Stimulated activated CD4-positive, alpha-beta T cell treated with anti-CD3 and anti-CD28 coated beads, Interleukin-2, amount 100 ng/mL, for 24 hours (primary cell): ENCODE measurements at regions not wholly inside any gene's neighbourhood (a gene's known extent, or its start where the extent isn't known, plus 50 kb on each side); places are given as distances from the start of the nearest gene placed in this dataset.
"Not testable (repeated sequence)": the region's sequence is repeated elsewhere in the genome, so short reads cannot be mapped to it uniquely, and the experiment has no call there.

ENCODE experiments used
- DNase-seq, 2 donors: peaks; one replicate each; pipeline ENCODE4 v3.0.0-alpha.2; 2020

DNA sequence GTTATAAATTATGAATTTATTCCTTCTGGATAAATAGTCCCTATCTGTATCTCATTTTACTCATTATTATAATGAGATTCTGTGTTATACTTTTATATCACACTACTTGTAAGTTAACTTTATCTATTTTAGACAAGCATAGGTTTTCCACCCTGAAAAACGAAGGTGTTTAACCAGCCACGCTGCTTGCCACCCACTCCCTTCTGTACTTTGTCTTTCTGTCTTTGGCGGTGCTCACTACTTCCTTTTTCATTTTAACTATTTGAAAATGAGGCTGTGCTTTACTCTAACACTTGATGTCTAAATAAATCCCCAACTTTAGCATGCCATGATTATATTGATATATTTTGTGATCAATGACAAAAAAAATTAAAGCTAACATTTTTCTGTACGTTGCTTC is 952.9 kb downstream of the DNAJB9 start:
- no peak for DNase-seq

DNA sequence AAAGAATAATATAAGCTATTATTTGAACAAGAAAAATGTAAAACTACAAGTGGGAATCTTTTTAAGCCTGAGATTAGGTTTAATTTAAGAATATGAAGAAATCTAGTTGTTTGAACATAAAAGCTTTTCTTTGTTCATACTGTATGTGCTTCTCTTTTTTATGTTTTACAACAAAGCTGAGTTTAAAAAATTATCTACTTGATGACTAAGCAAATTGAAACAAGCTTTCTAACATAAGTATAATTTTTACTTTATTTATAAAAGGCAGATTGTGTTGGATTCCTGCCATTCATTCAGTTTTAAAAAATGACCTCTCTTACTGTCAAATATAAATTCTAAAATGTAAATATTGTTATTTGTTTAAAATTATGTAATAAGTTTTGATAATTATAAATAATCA is 958.2 kb downstream of the DNAJB9 start:
- no peak for DNase-seq

DNA sequence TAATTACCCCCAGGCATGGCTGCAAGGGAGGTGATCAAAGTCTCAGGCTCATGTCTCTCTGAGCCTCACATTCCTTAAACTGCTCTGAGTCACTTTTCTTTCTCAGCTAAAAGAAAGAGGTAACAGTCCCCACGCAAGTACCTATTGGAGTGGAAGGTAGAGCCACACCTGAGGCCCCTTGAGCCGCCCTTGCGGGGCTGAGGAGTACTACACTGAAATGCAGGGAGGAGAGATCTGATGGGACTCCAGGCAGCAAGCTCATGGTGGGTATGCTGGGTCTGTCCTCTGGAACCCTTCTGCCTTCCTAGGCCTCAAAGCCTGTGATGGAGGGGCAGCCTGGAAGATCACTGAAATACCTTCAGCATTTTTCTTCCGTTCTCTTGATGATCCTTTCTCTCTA is 960.0 kb downstream of the DNAJB9 start:
- no peak for DNase-seq

DNA sequence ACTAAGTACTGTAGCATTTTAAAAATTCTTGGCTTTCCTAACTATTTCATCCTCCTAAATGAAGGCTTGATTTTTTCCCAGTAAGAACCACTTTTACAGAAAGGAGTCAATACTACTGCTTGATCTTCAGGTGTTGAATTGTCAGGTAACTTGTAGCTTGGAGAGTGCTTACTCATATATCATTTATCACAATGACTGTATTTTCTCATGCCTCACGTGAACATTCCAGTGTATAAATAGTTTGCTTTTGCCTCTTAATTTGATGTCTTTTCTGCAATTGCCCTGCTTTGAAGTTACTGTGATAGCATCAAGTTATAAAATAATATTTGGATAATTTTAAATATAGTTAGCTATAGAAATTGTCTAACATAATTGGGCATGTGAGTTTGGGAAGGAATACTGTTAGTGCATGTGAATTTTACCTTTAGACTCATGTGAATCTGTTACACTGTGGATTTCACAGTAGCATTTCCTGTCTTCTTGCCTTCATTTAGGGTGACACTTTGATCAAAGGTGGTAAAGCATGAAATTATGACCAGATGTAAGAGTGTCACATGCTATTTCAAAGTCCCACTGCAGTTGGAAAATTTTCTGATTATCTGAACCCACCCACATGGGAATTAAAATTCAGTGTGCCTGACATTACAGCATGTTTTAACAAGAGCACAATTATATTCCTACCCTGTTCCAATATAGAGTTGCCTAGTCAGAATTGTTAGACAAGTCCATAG is 962.8 kb downstream of the DNAJB9 start:
- DNase-seq = no peak

- DNase-seq = no peak
Measured at GRCh38 chr7:109545686-109546085, 976.0 kb downstream of the DNAJB9 start.

DNA sequence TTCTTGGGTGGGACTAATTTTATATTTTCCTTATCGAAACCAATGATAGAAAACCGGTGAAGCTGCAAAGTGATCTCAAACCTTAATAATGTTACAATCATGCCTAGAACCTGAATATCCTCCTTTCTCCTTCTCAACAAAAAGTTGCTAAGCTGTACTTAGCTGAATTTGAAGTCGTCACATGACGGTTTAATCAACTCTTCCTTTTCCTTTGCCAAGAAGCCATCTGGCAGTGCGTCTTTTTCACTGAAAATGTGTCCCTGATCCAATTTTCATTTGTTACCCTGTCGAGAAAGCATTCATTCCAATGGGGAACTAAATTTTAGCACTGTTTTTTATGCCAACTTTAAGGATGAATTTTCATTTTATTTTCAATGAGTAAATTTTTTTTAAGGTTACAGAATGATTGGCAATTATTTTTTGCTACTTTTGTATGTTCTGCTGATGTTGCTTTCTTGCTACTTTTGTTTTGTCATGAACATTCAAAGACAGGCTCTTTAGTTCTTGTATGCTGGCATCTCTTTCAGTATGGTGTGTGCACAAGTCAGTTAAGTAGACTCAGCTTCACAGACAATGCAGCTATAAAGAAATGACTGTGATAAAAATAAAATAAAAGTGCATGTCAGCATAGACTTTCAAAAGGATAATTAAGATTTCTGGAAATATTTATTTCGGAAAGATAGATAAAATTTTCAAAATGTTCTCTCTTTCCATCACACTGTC is 980.0 kb downstream of the DNAJB9 start:
- DNase-seq = no peak

- DNase-seq = no peak
Measured at GRCh38 chr7:109552017-109552416, 982.3 kb downstream of the DNAJB9 start.

- no peak for DNase-seq
Measured at GRCh38 chr7:109577265-109577664, 1007.6 kb downstream of the DNAJB9 start.

GRCh38 chr7:109579901-109580300 is 1010.2 kb downstream of the DNAJB9 start:
- DNase-seq = no peak

DNA sequence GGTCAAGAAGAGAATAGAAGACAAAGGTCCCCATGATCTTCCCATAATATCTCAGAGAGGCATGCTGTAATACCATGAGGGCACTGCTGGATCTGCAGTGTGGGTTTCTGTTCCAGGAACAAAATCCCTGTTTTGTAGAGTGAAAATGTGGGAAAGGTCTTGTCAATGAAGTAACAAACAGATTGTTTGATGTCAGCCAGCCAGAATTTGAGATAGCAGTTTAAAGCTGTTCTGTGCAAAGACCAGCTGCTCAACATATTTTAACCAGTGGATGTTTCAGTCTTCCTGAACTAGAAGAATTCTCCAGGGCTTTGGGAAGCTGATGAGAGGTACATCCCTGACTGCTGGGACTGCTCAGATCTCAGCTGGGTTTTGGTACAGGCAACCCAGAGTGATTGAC is 1012.5 kb downstream of the DNAJB9 start:
- no peak for DNase-seq

GRCh38 chr7:109596948-109597347 is 1027.3 kb downstream of the DNAJB9 start:
- DNase-seq = not testable (repeated sequence)

GRCh38 chr7:109611656-109612055 is 1042.0 kb downstream of the DNAJB9 start:
- no peak for DNase-seq

DNA sequence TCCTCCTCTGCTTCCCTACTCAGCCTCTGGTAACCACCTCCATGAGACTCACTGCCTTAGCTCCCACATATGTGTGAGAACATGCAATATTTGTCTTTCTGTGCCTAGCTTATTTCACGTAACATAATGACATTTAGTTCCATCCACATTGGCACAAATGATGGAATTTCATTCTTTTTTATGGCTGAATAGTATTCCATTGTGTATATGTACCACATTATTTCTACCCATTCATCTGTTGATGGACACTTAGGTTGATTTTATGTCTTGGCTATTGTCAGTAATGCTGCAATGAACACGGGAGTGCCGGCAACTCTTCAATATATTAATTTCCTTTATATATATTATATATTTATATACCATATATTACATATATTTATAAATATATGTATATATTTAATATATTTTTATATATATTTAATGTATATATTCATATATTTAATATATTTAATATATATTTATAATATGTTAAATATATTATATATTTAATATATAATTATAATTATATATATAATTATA is 1046.9 kb downstream of the DNAJB9 start:
- DNase-seq = no peak

- DNase-seq = no peak
Measured at GRCh38 chr7:109622320-109622719, 1052.6 kb downstream of the DNAJB9 start.

GRCh38 chr7:109632890-109633289 is 1063.2 kb downstream of the DNAJB9 start:
- not testable (repeated sequence) for DNase-seq

- no peak for DNase-seq
Measured at GRCh38 chr7:109635374-109635773, 1065.7 kb downstream of the DNAJB9 start.

- no peak for DNase-seq
Measured at GRCh38 chr7:109637428-109637990, 1067.8 kb downstream of the DNAJB9 start.

- no peak for DNase-seq
Measured at GRCh38 chr7:109638321-109638720, 1068.6 kb downstream of the DNAJB9 start.

DNA sequence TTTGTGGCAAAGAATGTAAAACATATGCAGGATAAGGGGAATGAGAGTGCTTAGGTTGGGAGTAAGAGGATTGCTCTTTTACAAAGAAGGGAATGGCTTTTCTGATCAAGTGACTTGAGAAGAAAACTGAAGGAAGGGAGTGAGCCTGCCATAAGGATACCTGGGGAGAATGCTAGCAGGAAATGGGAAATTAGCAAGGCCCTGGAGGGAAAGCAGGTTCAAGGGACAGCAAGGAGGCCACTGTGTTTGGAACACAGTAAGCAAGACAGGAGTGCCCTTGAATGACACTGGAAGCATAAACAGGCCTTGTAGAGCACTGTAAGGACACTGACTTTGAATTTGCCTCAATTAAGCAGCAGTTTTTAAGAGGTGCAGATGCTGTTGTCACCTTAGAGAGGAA is 1069.9 kb downstream of the DNAJB9 start:
- DNase-seq = no peak

DNA sequence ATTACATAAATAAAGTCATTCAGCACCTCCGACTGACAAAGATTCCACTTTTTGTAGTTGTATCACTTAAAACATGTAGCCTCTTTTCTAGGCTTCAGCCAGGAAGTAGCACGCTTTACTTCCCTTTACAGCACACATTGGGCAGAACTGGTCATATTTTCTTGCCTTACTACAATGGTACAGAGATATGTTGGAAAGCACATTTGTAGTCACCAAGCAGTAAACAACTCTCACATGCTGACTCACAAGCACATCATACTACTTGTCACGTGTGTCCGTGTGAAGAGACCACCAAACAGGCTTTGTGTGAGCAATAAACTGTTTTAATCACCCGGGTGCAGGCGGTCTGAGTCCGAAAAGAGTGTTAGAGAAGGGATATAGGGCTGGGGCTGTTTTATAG is 1071.8 kb downstream of the DNAJB9 start:
- no peak for DNase-seq

DNA sequence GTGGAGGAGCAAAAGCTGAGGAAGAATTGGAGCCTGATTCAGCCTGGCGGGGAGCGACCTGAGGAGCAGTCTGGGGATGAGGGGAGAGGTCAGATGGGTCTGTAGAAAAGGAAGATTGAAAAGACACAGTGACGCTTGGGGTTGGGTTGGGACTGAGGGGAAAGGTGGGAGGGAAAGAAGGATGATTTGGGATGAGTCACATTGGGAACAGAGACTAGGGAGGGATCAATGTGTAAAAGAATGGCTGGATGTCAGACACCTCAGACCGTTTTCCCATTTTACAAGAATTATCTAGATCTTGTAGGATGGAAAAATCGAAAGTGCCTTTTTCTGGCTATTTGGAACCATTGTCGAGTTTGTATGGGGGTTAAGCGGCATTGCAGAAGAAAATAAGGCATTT is 1076.5 kb downstream of the DNAJB9 start:
- DNase-seq = no peak

- DNase-seq = not testable (repeated sequence)
Measured at GRCh38 chr7:109646594-109646993, 1076.9 kb downstream of the DNAJB9 start.

- DNase-seq = not testable (repeated sequence)
Measured at GRCh38 chr7:109647263-109647662, 1077.6 kb downstream of the DNAJB9 start.

- no peak for DNase-seq
Measured at GRCh38 chr7:109659261-109659660, 1089.6 kb downstream of the DNAJB9 start.
